ENCODE measurements at regions not wholly inside any gene's neighbourhood (a gene's known extent, or its start where the extent isn't known, plus 50 kb on each side); places are given as distances from the start of the nearest gene placed in this dataset.

- DNase-seq: no peak
These were observed 56.8 kb upstream of the ZNF469 start for GRCh38 chr16:88325976-88326375.

GRCh38 chr16:88326611-88327485 is 55.9 kb upstream of the ZNF469 start:
- no peak for DNase-seq

GRCh38 chr16:88327561-88328312 is 55.0 kb upstream of the ZNF469 start:
- DNase-seq: no peak

GRCh38 chr16:88328313-88328980 is 54.3 kb upstream of the ZNF469 start:
- no peak for DNase-seq

GRCh38 chr16:88329726-88330700 is 52.7 kb upstream of the ZNF469 start:
- DNase-seq: no peak

GRCh38 chr16:88330971-88331890 is 51.5 kb upstream of the ZNF469 start:
- no peak for DNase-seq

GRCh38 chr16:88331989-88332920 is 50.5 kb upstream of the ZNF469 start:
- DNase-seq: peak; percentile 100

- peak; percentile 75 for DNase-seq
These were observed 49.6 kb upstream of the ZNF469 start for GRCh38 chr16:88332921-88333825.
